Stimulated activated CD4-positive, alpha-beta T cell treated with anti-CD3 and anti-CD28 coated beads, TNF-alpha, amount 100 ng/mL, for 4 hours (primary cell): ENCODE measurements at regions not wholly inside any gene's neighbourhood (a gene's known extent, or its start where the extent isn't known, plus 50 kb on each side); places are given as distances from the start of the nearest gene placed in this dataset.

Source experiments
- DNase-seq, 3 experiments: peaks; one replicate each; pipeline ENCODE4 v3.0.0-alpha.2; 2020; ENCODE audit warnings: low read depth in 3 of 3

GRCh38 chr12:124517260-124518050 is 50.0 kb downstream of the NCOR2 start:
- no peak for DNase-seq

DNA sequence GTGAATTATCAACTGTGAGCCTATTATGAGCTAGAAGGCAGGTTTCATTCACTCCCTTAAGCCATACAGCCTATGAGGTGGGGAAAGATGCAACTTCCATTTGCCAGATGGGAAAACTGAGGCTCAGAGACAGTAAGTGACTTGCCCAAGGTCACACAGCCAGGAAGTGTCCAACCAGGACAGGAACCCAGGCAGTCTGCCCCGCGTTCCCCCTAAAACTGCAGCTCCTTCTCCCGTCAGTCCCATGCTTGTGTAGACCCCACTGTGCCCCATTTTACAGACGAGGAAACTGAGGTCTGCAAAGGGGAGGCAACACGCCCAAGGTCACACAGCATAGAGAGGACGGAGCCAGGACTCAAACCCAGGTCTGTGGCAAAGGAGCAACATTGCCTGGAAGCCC is 50.6 kb downstream of the NCOR2 start:
- DNase-seq = no peak

DNA sequence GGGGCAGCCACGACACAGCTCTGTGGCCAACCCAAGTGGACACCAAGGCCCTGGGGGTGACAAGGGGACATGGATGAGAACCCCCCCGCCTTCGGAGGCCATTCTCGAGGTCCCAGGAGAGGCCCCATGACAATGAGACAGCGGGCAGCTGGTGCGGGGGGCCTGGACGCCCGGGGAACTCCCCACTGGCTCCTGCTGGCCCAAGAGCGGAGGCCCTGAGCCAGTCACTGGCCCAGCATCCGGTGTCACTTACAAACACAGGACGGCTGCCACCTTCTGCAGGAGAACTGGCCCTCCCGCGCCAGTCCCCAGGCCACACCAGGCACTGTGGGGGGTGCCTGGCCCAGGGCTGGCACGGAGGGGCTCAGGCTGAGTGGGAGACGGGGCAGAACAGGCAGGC is 51.4 kb downstream of the NCOR2 start:
- DNase-seq = no peak

DNA sequence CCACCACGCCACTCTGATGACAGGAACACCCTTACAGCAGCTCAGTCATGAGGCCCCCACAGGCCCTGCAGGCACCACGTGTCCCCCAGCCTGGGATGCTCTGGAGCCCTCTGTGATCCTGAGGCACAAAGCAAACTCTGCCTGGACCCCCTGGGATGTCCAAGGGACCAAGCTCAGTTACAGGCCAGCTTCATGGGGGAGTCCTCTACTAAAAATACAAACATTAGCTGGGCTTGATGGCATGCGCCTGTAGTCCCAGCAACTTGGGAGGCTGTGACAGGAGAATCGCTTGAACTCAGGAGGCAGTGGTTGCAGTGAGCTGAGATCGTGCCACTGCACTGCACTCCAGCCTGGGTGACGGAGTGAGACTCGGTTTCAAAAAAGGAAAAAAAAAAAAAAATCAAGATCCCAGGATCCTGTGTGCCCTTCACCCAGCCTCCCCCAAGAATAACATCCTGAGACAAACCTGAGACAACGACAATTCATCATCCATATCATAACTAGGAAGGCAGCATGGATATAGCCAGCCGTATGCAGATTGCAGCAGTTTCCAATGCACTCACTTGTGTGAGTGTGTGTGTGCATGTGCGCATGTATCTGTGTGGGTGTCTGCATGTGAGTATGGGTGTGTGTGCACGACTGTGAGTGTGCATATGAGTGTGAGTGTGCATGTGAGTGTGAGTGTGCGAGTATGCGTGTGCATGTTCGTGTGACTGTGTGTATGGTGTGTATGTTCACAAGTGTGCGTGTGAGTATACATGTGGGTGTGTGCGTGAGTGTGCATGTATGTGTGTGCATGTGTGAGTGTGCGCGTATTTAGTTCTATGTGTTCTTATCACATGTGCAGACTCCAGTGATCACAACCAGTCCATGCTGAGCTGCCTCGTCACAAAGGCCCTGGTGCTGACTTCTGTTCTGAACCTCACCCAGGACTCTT is 52.1 kb downstream of the NCOR2 start:
- no peak for DNase-seq

DNA sequence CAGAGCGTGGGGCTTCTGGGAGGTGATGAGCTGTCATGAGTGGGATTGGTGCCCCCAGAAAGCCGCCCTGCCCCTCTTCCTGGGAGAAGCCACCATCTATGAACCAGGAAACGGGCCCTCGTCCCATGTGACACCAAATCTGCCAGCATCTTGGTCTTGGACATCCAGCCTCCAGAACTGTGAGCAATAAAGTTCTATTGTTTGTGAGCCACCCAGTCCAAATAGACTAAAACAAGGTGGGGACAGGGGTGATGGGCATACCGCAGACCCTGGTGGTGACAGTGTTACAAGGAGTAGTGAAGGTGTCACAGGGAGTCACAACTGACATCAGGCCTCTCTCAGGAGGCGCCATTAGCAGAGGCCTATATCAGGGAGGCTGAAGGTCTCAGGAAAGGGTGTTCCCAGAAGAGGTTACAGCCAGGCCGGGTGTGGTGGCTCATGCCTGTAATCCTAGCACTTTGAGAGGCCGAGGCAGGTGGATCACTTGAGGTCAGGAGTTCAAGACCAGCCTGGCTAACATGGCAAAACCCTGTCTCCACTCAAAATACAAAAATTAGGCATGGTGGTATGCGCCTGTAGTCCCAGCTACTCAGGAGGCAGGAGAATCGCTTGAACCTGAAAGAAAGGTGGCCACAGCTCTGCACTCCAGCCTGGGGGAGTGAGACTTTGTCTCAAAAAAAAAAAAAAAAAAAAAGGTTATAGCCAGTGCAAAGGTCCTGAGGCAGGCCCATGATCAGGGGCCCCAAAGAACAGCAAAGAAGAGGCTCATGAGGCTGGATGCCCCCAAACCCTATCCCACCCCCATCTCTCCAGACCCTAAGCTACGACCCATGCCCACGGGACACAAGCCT is 53.0 kb downstream of the NCOR2 start:
- no peak for DNase-seq

GRCh38 chr12:124513297-124513867 is 54.0 kb downstream of the NCOR2 start:
- DNase-seq = no peak

- DNase-seq = no peak
These were observed 54.6 kb downstream of the NCOR2 start for GRCh38 chr12:124512667-124513296.

GRCh38 chr12:124511259-124511985 is 56.0 kb downstream of the NCOR2 start:
- DNase-seq = no peak

DNA sequence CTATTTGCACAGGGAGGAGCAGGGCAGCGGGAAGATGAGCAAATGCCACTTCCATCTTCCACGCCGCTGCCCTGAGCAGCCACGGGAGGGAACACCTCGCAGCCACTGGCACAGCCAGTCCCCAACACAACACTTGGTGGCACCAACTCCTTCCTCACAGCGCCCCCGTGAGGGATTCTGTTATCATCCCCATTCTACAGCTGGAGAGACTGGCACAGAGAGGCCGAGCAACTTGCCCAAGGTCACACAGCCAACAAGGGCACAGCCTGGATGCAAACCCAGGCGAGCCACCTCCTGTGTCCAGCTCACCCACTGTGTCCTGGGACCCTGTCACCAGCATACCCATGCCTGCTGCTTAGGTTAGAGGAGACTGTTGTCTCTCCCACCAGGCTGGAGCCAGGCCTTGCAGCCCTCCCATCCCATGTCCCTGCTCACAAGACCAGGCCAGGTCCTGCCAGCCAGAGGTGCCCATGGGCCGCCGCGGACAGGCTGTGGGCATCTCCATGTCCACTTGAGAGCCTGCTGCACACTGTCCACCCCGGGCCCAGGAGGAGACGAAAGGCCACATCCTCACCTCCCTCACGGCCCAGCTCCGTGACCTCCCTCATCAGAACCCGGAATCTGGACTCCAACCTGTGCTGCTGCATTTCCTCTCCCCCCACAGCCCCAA is 57.0 kb downstream of the NCOR2 start:
- DNase-seq = no peak

DNA sequence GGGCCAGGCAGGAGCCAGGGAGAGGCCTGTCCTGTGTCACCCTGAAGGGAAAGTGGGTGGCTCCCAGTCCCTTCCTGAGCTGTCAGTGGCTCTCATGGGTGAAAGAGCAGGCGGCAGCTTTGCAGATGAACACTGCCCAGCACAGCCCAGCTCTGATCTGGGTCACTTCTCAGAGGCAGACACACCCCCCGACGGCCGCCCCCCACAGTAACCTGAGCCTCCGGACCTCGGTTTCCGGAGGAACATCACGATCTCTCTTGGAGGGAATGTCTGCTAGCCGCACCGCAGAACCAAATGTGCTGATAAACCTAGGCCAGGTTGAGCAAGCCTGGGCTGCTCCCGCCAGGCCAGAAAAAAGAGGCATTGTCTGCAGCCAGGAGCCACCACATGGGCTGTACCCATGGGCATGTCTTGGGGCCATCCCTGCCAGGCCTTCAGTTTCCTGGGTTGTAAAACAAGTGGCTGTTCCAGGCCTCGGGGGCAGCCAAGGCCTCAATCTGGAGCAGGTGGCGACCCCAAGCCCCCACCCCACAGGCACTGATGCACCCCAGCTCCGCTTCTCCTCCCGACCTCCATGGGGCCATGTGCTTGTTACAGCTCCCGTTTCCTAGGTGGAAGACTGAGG is 57.6 kb downstream of the NCOR2 start:
- no peak for DNase-seq

- DNase-seq = no peak
These were observed 58.1 kb downstream of the NCOR2 start for GRCh38 chr12:124509300-124509675.

DNA sequence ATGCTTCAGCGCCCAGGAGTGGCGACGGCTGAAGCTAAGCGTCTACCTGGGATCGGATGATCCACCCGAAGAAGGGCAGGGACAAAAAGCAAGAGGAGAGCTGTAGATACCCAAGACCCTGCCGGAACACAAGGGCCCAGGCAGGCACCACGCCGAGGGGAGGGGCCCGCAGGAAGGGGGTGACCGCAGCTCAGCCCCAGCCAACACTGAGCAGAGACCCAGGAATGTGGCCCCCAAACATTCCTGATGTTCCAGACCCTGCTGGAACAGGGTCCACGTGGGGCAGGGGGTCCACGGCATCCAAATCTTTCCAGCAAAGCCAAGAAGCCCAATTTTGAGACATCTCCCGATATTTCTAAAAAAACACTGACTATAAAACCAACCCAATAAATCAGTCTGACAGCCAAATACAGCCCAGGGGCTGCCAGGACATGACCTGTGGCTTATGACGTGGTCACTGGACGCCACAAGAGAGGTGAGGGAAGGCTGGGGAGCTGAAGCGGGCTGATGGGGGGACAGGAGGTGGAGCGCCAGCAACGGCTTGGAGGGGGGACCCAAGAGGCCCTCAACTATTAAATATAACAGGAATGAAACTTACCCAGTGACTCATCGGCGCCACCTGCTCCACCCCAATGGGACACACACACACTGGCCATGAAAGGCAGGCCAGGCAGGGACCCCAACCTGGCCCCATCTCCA is 58.9 kb downstream of the NCOR2 start:
- DNase-seq = no peak

- DNase-seq = no peak
These were observed 60.0 kb downstream of the NCOR2 start for GRCh38 chr12:124507188-124508109.

GRCh38 chr12:124506832-124507153 is 60.6 kb downstream of the NCOR2 start:
- no peak for DNase-seq

DNA sequence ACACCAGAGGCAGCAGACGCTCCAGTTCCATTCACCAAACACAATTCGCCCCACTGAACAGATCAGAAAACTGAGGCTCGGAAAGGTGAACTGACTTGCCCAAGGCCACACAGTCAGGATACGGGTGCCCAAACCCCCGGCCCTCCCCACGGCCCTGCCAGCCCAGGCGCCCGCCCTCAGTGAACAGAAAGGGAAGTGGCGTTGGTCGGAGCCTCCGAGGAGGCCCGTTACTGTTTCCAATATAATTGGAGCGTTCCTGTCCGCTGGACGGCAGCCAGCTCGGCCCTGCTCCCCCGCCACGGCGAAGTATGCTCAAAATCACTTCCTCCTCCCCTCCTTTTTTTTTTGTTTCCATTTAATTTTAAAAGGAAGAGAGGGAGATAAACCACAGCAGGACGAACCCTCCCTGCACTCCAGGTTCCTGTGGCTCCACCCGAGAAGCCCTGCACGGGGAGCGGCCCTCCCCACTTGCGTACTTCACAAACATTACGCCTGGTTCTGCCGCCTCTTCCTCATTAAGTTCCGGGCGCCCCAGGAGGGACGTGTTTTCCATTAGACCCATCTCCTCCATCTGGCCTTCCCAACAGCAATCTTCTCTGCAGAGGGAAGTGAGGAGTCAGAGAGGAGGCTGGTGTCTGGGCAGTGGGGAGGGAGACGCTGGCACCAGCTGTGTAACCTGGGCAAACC is 61.1 kb downstream of the NCOR2 start:
- DNase-seq = no peak

- no peak for DNase-seq
These were observed 62.2 kb downstream of the NCOR2 start for GRCh38 chr12:124505001-124505818.
